Endodermal cell (in vitro differentiated cells): ENCODE measurements at regions not wholly inside any gene's neighbourhood (a gene's known extent, or its start where the extent isn't known, plus 50 kb on each side); places are given as distances from the start of the nearest gene placed in this dataset.
A peak's percentile ranks its signal among the peaks of the same experiment; 100 is the strongest.

Experiments
- DNase-seq: peaks from one replicate; pipeline ENCODE4 v3.0.0-alpha.2; 2017
- H3K27ac ChIP-seq: 2 replicates; pipeline ENCODE4 v1.5.1; 2013; ENCODE audit warnings: mild to moderate bottlenecking, low read depth, low read length, moderate library complexity
- H3K27me3 ChIP-seq: 2 replicates; pipeline ENCODE4 v1.6.1; 2013; ENCODE audit warnings: mild to moderate bottlenecking, low read length, moderate library complexity; ENCODE audit not compliant: insufficient read depth, control insufficient read depth, poor library complexity, severe bottlenecking
- H3K36me3 ChIP-seq: 2 replicates; pipeline ENCODE4 v1.7.0; 2013; ENCODE audit warnings: mild to moderate bottlenecking, low read length, moderate library complexity; ENCODE audit not compliant: control insufficient read depth, insufficient read depth
- H3K4me1 ChIP-seq: one replicate; pipeline ENCODE4 v1.7.0; 2013; ENCODE audit warnings: low read length; ENCODE audit not compliant: control insufficient read depth, insufficient read depth
- H3K4me3 ChIP-seq: 2 replicates; pipeline ENCODE4 v1.5.1; 2013; ENCODE audit warnings: mild to moderate bottlenecking, low read length, moderate library complexity
- H3K9ac ChIP-seq: 2 replicates; pipeline ENCODE4 v1.6.1; 2013; ENCODE audit warnings: mild to moderate bottlenecking, low read length, moderate library complexity; ENCODE audit not compliant: poor library complexity, severe bottlenecking; ENCODE audit errors: extremely low read depth
- H3K9me3 ChIP-seq: 2 replicates; pipeline ENCODE4 v1.6.1; 2013; ENCODE audit warnings: mild to moderate bottlenecking, low read length, moderate library complexity; ENCODE audit not compliant: control insufficient read depth
- H3K27ac Mint-ChIP-seq: 2 replicates; pipeline ENCODE4 v1.8.0; 2020; ENCODE audit warnings: mixed read lengths
- H3K27me3 Mint-ChIP-seq: 2 replicates; pipeline ENCODE4 v1.8.0; 2021; ENCODE audit warnings: mild to moderate bottlenecking, mixed read lengths; ENCODE audit not compliant: insufficient read depth
- H3K36me3 Mint-ChIP-seq: 2 replicates; pipeline ENCODE4 v1.8.0; 2020; ENCODE audit warnings: low read depth, mixed read lengths
- H3K4me1 Mint-ChIP-seq: 2 replicates; pipeline ENCODE4 v1.8.0; 2020; ENCODE audit warnings: mixed read lengths
- H3K4me3 Mint-ChIP-seq: 2 replicates; pipeline ENCODE4 v1.8.0; 2020; ENCODE audit warnings: mild to moderate bottlenecking, moderate library complexity, mixed read lengths
- H3K9me3 Mint-ChIP-seq: 2 replicates; pipeline ENCODE4 v1.8.0; 2020; ENCODE audit warnings: mild to moderate bottlenecking, mixed read lengths
- CTCF ChIP-seq: fragments of 200-600 bp; sonication (generic); conservative IDR thresholded peaks from 2 replicates; pipeline ENCODE4 v1.5.0; 2021; ENCODE audit warnings: antibody characterized with exemption, mild to moderate bottlenecking
- WGBS, 2 experiments: methylation state at CpG; one replicate each; pipeline versions ENCODE4 v1.1.5 to v1.1.7; 2013; ENCODE audit warnings: missing lambda C conversion rate in 2 of 2, mixed read lengths in 1 of 2; ENCODE audit not compliant: insufficient coverage in 1 of 2, insufficient read length in 1 of 2; 5-methylcytosine and 5-hydroxymethylcytosine counted together

GRCh38 chr1:47568763-47569162 is 130.9 kb downstream of the FOXD2 start:
- Histone ChIP-seq H3K36me3 (no peaks in the 10 kb centered on the region), H3K9ac (no peak overlapping the region), H3K4me1 (peaks cover 3% of the 10 kb centered on the region), H3K27ac (no peak overlapping the region), H3K9me3 (no peaks in the 10 kb centered on the region), H3K4me3 (no peak overlapping the region), H3K27me3 (peaks cover 10% of the 10 kb centered on the region)
- no peak overlapping the region for H3K27ac Mint-ChIP-seq
- peaks cover 13% of the 10 kb centered on the region for H3K27me3 Mint-ChIP-seq
- DNase-seq: no peak
- H3K36me3 Mint-ChIP-seq: no peaks in the 10 kb centered on the region
- H3K4me1 Mint-ChIP-seq: peaks cover 21% of the 10 kb centered on the region
- TF ChIP-seq CTCF: no peak
- no peaks in the 10 kb centered on the region for H3K9me3 Mint-ChIP-seq
- 68 to 100% methylated on average over 2 to 5 of the region's 5 CpGs for WGBS, 2 experiments
- H3K4me3 Mint-ChIP-seq: no peak overlapping the region

- peaks cover 13% of the 10 kb centered on the region for H3K27me3 Mint-ChIP-seq
- no peak for TF ChIP-seq CTCF
- DNase-seq: no peak
- H3K9me3 Mint-ChIP-seq: no peaks in the 10 kb centered on the region
- Histone ChIP-seq H3K4me1 (peaks cover 3% of the 10 kb centered on the region), H3K36me3 (no peaks in the 10 kb centered on the region), H3K9me3 (no peaks in the 10 kb centered on the region), H3K9ac (no peak overlapping the region), H3K4me3 (no peak overlapping the region), H3K27me3 (peaks cover 10% of the 10 kb centered on the region), H3K27ac (no peak overlapping the region)
- 92 to 95% methylated on average over 3 to 5 of the region's 5 CpGs for WGBS, 2 experiments
- peaks cover 17% of the 10 kb centered on the region for H3K4me1 Mint-ChIP-seq
- H3K4me3 Mint-ChIP-seq: no peak overlapping the region
- H3K36me3 Mint-ChIP-seq: no peaks in the 10 kb centered on the region
- no peak overlapping the region for H3K27ac Mint-ChIP-seq
Measured at GRCh38 chr1:47569261-47569660, 131.4 kb downstream of the FOXD2 start.

- no peak overlapping the region for H3K27ac ChIP-seq
- H3K9me3 Mint-ChIP-seq: no peaks in the 10 kb centered on the region
- no peaks in the 10 kb centered on the region for H3K36me3 Mint-ChIP-seq
- peak; percentile 86 for DNase-seq
- peak; percentile 71 for TF ChIP-seq CTCF
- H3K36me3 ChIP-seq: no peaks in the 10 kb centered on the region
- H3K4me1 Mint-ChIP-seq: peaks cover 12% of the 10 kb centered on the region
- H3K9ac ChIP-seq: no peak overlapping the region
- H3K4me3 ChIP-seq: no peak overlapping the region
- H3K9me3 ChIP-seq: no peaks in the 10 kb centered on the region
- H3K27me3 Mint-ChIP-seq: peaks cover 13% of the 10 kb centered on the region
- no peak overlapping the region for H3K27ac Mint-ChIP-seq
- peaks cover 10% of the 10 kb centered on the region for H3K27me3 ChIP-seq
- WGBS, 2 experiments: 63 to 69% methylated on average over 3 to 9 of the region's 9 CpGs
- H3K4me3 Mint-ChIP-seq: no peak overlapping the region
- H3K4me1 ChIP-seq: peaks cover 3% of the 10 kb centered on the region
Measured at GRCh38 chr1:47569681-47570470, 132.0 kb downstream of the FOXD2 start.
